HEK293T (cell line): ENCODE measurements at regions not wholly inside any gene's neighbourhood (a gene's known extent, or its start where the extent isn't known, plus 50 kb on each side); places are given as distances from the start of the nearest gene placed in this dataset.
"Not testable (repeated sequence)": the region's sequence is repeated elsewhere in the genome, so short reads cannot be mapped to it uniquely, and the experiment has no call there.

Source experiments
- BHLHE40 ChIP-seq: fragments of 450-650 bp; IDR thresholded peaks from 2 replicates; pipeline ENCODE4 v1.6.1; 2016; ENCODE audit warnings: mild to moderate bottlenecking, moderate library complexity, borderline replicate concordance
- ELF4 ChIP-seq: fragments of 450-650 bp; IDR thresholded peaks from 2 replicates; pipeline ENCODE4 v1.6.1; 2017; ENCODE audit warnings: antibody characterized with exemption
- FOXM1 ChIP-seq: fragments of 450-650 bp; IDR thresholded peaks from 2 replicates; pipeline ENCODE4 v1.6.1; 2017; ENCODE audit warnings: mild to moderate bottlenecking, borderline replicate concordance
- HDGF ChIP-seq: fragments of 450-650 bp; IDR thresholded peaks from 2 replicates; pipeline ENCODE4 v1.6.1; 2017; ENCODE audit warnings: antibody characterized with exemption, borderline replicate concordance
- L3MBTL2 ChIP-seq: fragments of 450-650 bp; conservative IDR thresholded peaks from 2 replicates; pipeline ENCODE4 v1.6.1; 2016; ENCODE audit warnings: mild to moderate bottlenecking
- SP1 ChIP-seq: fragments of 450-650 bp; IDR thresholded peaks from 2 replicates; pipeline ENCODE4 v1.6.1; 2017
- SUZ12 ChIP-seq: fragments of 450-650 bp; IDR thresholded peaks from 2 replicates; pipeline ENCODE4 v1.6.1; 2016; ENCODE audit warnings: mild to moderate bottlenecking
- TARDBP ChIP-seq: fragments of 450-650 bp; IDR thresholded peaks from 2 replicates; pipeline ENCODE4 v1.6.1; 2016
- ZNF384 ChIP-seq: fragments of 450-650 bp; IDR thresholded peaks from 2 replicates; pipeline ENCODE4 v1.6.1; 2016
- TF ChIP-seq, protein P1 (sequence below): fragments of 450-650 bp; IDR thresholded peaks from 2 replicates; pipeline ENCODE4 v1.6.1; 2016

- not testable (repeated sequence) for TF ChIP-seq FOXM1, ELF4, SUZ12, BHLHE40, L3MBTL2, SP1, TARDBP, HDGF, ZNF384
- TF ChIP-seq, protein P1, sequence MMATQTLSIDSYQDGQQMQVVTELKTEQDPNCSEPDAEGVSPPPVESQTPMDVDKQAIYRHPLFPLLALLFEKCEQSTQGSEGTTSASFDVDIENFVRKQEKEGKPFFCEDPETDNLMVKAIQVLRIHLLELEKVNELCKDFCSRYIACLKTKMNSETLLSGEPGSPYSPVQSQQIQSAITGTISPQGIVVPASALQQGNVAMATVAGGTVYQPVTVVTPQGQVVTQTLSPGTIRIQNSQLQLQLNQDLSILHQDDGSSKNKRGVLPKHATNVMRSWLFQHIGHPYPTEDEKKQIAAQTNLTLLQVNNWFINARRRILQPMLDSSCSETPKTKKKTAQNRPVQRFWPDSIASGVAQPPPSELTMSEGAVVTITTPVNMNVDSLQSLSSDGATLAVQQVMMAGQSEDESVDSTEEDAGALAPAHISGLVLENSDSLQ = not testable (repeated sequence)
Measured at GRCh38 chr10:131557956-131558355, 246.4 kb upstream of the TCERG1L start.
